ENCODE measurements at regions not wholly inside any gene's neighbourhood (a gene's known extent, or its start where the extent isn't known, plus 50 kb on each side); places are given as distances from the start of the nearest gene placed in this dataset.
"Not testable (repeated sequence)": the region's sequence is repeated elsewhere in the genome, so short reads cannot be mapped to it uniquely, and the experiment has no call there.

DNA sequence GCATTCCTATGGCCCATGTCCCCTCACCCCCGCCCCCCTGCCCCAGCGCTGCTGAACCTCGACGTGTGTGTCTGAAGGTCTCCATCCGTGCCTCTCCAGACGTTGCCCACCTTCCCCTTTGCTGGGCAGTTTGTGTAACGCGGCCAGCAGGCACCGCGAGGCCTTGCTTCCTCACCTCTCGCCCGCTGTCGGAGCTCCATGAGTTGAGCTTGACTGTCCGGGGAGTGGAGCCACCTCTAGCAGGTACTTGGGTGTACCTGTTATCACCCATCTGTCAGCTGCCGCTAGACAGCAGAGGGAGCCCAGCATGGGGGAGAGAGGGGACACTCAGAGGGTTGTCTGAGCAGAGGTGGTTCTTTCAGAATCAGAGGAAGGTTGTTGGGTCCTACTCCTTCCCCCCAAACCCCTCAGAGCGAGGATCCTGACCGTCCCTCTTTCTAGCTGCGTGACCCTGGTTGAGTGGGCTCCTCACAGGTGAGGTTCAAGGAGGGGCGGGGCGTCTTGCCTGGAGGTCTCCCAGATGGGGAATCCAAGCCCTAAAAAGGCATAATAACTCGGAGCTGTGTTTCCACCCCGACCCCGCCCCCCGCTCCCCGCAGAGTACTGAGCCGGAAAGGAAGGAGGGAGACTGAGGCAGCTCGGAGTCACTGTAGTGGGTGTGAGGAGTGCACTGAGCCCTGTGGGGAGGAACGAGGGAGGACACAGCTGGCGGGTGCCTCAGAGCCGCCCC, 184.7 kb downstream of the C9orf50 start:
- DNase-seq (no peak), ATAC-seq (peak; percentile 12)
- Mint-ChIP-seq H3K4me3 (no peak overlapping the region), H3K9me3 (ENCODE audit: low read depth) (peaks cover 3% of the 10 kb centered on the region), H3K27me3 (peaks cover 39% of the 10 kb centered on the region), H3K36me3 (ENCODE audit: low read depth) (no peaks in the 10 kb centered on the region), H3K27ac (no peak overlapping the region), H3K4me1 (peaks cover 19% of the 10 kb centered on the region)
- intact Hi-C loops (cut with DNase I, micrococcal nuclease): no loop called here
- POLR2A ChIA-PET: no interaction called here
- CTCF ChIA-PET: interaction anchor here (0.6 to 0.7 kb wide), 4 partner anchors 11 to 358 kb away, joined by 4 read pairs; no protein-coding TSS in a partner anchor

DNA sequence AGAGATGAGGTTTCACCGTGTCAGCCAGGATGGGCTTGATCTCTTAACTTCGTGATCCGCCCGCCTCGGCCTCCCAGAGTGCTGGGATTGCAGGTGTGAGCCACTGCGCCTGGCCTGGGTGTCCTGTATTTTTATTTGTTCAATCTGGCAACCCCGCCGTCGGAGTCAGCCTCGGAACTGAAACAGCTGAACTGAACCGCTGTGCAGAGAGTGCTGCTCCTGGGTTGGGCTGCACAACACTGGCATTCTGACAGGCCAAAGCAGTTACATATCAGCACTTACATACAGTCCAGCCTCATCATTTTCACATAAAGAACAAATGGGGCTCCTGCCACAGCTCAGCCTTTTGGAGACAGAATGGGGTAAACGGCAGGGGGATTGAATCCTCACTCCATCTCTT, 185.6 kb downstream of the C9orf50 start:
- peaks cover 3% of the 10 kb centered on the region for H3K9me3 Mint-ChIP-seq (ENCODE audit: low read depth)
- H3K4me1 Mint-ChIP-seq: peaks cover 16% of the 10 kb centered on the region
- no peak for ATAC-seq
- H3K36me3 Mint-ChIP-seq (ENCODE audit: low read depth): no peaks in the 10 kb centered on the region
- H3K4me3 Mint-ChIP-seq: no peak overlapping the region
- no peak overlapping the region for H3K27ac Mint-ChIP-seq
- ChIA-PET CTCF (no interaction called here), POLR2A (no interaction called here)
- intact Hi-C loops (cut with DNase I, micrococcal nuclease): no loop called here
- DNase-seq: no peak
- peaks cover 33% of the 10 kb centered on the region for H3K27me3 Mint-ChIP-seq

DNA sequence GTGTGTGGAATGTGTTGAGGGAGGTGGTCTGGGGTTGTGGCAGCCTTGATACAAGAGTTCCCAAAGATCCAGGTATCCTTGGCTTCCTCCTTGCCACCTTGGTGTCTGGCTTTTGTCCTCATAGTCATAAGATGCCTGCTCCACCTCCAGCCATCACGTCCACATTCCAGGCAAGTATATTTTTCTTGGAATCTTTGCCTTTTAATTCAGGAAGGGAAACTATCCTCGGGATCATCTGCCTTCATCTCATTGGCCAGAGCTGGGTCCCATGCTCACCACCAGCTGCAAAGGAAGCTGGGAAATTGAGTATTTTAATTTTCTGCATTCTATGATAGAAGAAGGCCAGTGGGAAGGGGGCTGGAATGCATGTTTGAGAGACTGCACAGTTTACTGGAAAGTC, 186.7 kb downstream of the C9orf50 start:
- Mint-ChIP-seq H3K4me1 (peaks cover 16% of the 10 kb centered on the region), H3K4me3 (no peak overlapping the region), H3K9me3 (ENCODE audit: low read depth) (no peaks in the 10 kb centered on the region), H3K36me3 (ENCODE audit: low read depth) (no peaks in the 10 kb centered on the region), H3K27me3 (peaks cover 28% of the 10 kb centered on the region), H3K27ac (no peak overlapping the region)
- intact Hi-C loops (cut with DNase I, micrococcal nuclease): no loop called here
- DNase-seq (no peak), ATAC-seq (no peak)
- ChIA-PET CTCF (interaction anchor here (0.7 kb wide), 1 partner anchor 291 kb away, joined by 3 read pairs; no protein-coding TSS in a partner anchor), POLR2A (no interaction called here)

DNA sequence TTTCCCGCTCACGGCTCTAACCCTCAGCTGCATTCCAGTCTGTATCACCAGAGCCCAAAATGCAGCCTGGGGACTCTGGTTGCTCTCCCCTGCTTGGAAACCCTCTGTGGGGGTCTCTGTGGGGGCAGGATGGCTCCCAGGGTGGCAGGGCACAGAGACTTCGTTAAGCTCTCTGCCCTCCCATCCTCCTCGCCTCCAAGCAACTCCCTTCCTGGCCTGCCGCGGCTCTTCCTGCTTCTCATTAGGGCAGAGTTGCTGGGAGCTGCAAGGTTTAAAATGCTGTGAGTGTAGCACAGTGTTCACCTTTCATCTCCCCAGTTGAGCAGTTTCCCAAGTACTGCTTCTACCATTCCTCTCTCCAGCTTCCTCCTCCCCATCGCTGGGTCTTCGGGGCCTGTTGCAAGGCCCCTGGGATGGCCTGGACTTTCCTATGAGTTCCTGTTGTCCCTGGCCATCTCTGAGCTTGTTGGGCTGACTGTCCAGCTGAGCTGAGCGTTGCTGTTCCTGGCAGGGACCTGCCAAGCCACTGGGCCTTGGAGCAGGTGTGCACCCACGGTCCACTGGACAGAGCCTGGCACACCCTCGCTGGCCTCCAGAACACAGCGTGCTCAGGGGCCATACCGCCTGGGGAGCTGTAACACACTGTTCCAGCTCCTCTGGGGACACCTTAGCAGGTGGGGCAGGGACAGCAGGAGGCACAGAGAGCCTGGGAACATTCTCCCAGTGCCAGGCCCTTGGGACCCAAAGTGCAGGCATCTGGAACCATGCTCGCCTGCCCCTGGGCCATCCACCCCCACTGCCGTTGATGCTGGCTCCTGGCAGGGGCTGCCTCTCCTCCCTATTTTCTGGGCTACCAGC, 188.4 kb downstream of the C9orf50 start:
- H3K4me3 Mint-ChIP-seq: no peak overlapping the region
- peaks cover 6% of the 10 kb centered on the region for H3K4me1 Mint-ChIP-seq
- DNase-seq (no peak), ATAC-seq (no peak)
- intact Hi-C loops (cut with DNase I, micrococcal nuclease): no loop called here
- H3K27ac Mint-ChIP-seq: no peak overlapping the region
- ChIA-PET POLR2A (interaction anchor here (0.6 kb wide), 1 partner anchor 13 kb away, joined by 3 read pairs; no protein-coding TSS in a partner anchor), CTCF (no interaction called here)
- no peaks in the 10 kb centered on the region for H3K9me3 Mint-ChIP-seq (ENCODE audit: low read depth)
- H3K27me3 Mint-ChIP-seq: peaks cover 13% of the 10 kb centered on the region
- no peaks in the 10 kb centered on the region for H3K36me3 Mint-ChIP-seq (ENCODE audit: low read depth)

DNA sequence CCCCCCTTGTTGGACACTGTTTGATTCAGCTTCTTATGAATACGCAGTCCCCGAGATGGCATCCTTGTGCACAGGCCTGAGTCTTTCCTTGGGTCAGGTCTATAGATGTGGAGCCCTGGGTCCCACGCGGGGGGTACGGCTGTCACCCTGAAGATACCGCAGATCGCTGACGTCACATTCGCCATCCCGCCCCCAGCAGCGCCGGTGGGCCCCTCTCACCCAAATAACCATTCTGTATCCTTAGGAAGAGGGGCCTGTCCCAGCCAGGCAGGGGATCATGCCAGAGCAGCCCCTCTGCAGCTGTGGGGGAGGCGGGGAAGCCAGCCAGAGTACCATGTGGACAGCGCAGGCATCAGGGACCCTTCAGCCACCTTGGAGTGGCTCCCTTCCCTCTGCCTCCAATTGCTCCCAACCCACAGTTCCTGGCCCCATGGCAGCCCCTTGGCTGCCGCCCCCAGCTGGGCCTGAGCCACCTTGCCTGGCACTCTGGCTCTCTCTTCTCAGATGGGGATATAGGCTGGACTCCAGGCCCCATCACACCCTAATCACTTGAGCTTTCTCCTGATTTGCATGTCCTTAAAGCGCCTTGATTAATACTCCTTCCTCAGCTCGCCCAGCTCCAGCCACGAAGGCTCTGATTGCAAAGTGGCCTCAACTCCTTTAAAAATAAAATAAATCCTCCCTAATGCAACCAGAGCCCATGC, 189.8 kb downstream of the C9orf50 start:
- Mint-ChIP-seq H3K27me3 (peaks cover 2% of the 10 kb centered on the region), H3K9me3 (ENCODE audit: low read depth) (no peaks in the 10 kb centered on the region), H3K36me3 (ENCODE audit: low read depth) (no peaks in the 10 kb centered on the region), H3K4me1 (no peaks in the 10 kb centered on the region), H3K27ac (no peak overlapping the region), H3K4me3 (no peak overlapping the region)
- DNase-seq (no peak), ATAC-seq (no peak)
- CTCF ChIA-PET: no interaction called here
- intact Hi-C loops (cut with DNase I, micrococcal nuclease): no loop called here
- POLR2A ChIA-PET: no interaction called here

DNA sequence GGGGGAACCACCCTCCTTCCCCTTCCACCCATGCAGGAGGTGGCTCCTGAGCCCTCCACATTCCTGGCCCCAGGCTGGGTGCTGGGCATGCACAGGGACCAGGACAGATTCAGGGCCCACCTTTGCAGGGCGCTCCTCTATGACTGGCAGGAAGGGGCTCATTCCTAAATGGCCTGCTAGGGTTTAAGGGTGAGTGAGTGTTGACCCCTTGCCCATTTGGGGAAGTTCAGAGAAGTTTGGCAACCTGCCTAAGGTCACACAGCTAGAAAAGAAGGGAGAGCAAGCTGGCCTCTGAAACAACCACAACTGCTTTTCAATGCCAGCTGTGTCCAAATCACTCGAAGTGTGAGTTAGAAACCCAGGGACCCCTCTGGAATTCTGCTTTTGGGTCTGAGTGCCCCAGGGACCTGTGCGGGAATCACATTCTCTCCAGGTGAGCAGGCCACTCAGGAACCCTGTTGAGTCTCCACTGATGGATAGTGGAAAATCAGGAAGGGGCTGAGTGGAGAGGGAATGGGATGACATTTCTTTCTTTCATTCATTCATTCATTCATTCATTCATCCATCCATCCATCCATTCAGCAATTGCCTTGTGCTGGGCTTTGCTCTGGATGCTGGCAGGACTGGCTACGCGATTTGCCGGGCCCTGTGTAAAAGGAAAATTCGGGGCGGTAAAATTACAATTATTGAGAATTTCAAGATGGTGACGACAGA, 191.9 kb downstream of the C9orf50 start:
- Mint-ChIP-seq H3K27ac (no peak overlapping the region), H3K36me3 (ENCODE audit: low read depth) (no peaks in the 10 kb centered on the region), H3K4me3 (no peak overlapping the region), H3K27me3 (no peaks in the 10 kb centered on the region), H3K9me3 (ENCODE audit: low read depth) (no peaks in the 10 kb centered on the region), H3K4me1 (no peaks in the 10 kb centered on the region)
- ChIA-PET POLR2A (no interaction called here), CTCF (interaction anchor here (0.7 kb wide), 1 partner anchor 122 kb away, joined by 4 read pairs; no protein-coding TSS in a partner anchor)
- no peak for ATAC-seq
- DNase-seq: no peak
- intact Hi-C loops (cut with DNase I, micrococcal nuclease): no loop called here

GRCh38 chr9:129427149-129427548, 193.8 kb downstream of the C9orf50 start:
- Mint-ChIP-seq H3K4me3 (no peak overlapping the region), H3K4me1 (peaks cover 9% of the 10 kb centered on the region), H3K9me3 (ENCODE audit: low read depth) (no peaks in the 10 kb centered on the region), H3K36me3 (ENCODE audit: low read depth) (no peaks in the 10 kb centered on the region), H3K27ac (no peak overlapping the region), H3K27me3 (no peaks in the 10 kb centered on the region)
- intact Hi-C loops (cut with DNase I, micrococcal nuclease): no loop called here
- DNase-seq: no peak
- ChIA-PET POLR2A (no interaction called here), CTCF (no interaction called here)
- ATAC-seq: no peak

GRCh38 chr9:129423755-129424154, 197.1 kb downstream of the C9orf50 start:
- ATAC-seq; H3K27ac Mint-ChIP-seq; DNase-seq; H3K4me1 Mint-ChIP-seq; POLR2A ChIA-PET; H3K9me3 Mint-ChIP-seq (ENCODE audit: low read depth); CTCF ChIA-PET; H3K27me3 Mint-ChIP-seq; intact Hi-C loops (cut with DNase I, micrococcal nuclease); H3K36me3 Mint-ChIP-seq (ENCODE audit: low read depth); H3K4me3 Mint-ChIP-seq: not testable (repeated sequence)

GRCh38 chr9:129423216-129423615, 197.7 kb downstream of the C9orf50 start:
- Mint-ChIP-seq H3K4me1 (peaks cover 9% of the 10 kb centered on the region), H3K36me3 (ENCODE audit: low read depth) (no peaks in the 10 kb centered on the region), H3K9me3 (ENCODE audit: low read depth) (no peaks in the 10 kb centered on the region), H3K27ac (peak overlapping the region; percentile 29), H3K27me3 (no peaks in the 10 kb centered on the region), H3K4me3 (no peak overlapping the region)
- DNase-seq (no peak), ATAC-seq (no peak)
- POLR2A ChIA-PET: no interaction called here
- CTCF ChIA-PET: interaction anchor here (0.7 kb wide), 1 partner anchor 293 kb away, joined by 3 read pairs; no protein-coding TSS in a partner anchor
- intact Hi-C loops (cut with DNase I, micrococcal nuclease): no loop called here

DNA sequence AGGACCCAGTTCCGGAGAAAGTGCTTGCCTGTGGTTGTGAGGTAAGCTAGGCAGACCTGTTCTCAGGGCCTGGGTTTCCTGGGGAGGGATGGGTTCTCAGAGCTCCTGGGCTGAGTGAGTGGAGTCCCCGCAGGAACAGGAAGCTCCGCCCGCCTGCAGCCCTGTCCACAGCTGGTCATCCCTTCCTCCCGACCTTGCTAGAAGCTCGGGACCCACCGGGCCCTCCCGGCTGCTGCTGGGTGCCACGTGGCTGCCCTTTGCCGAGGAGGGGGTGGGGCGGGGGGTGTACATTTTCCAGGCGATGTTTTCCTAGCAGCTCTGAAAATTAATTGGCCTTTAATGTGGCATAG, 198.1 kb downstream of the C9orf50 start:
- Mint-ChIP-seq H3K27ac (no peak overlapping the region), H3K27me3 (no peaks in the 10 kb centered on the region), H3K9me3 (ENCODE audit: low read depth) (no peaks in the 10 kb centered on the region), H3K4me3 (no peak overlapping the region), H3K36me3 (ENCODE audit: low read depth) (no peaks in the 10 kb centered on the region), H3K4me1 (peaks cover 9% of the 10 kb centered on the region)
- intact Hi-C loops (cut with DNase I, micrococcal nuclease): no loop called here
- ATAC-seq: no peak
- ChIA-PET POLR2A (no interaction called here), CTCF (interaction anchor here (0.7 kb wide), 1 partner anchor 292 kb away, joined by 3 read pairs; no protein-coding TSS in a partner anchor)
- DNase-seq: no peak
